ENCODE measurements at regions not wholly inside any gene's neighbourhood (a gene's known extent, or its start where the extent isn't known, plus 50 kb on each side); places are given as distances from the start of the nearest gene placed in this dataset.
"Not testable (repeated sequence)": the region's sequence is repeated elsewhere in the genome, so short reads cannot be mapped to it uniquely, and the experiment has no call there.

- TF ChIP-seq EP300, POLR2A (IDR thresholded peaks at IDR 0.05): not testable (repeated sequence)
- TF ChIP-seq, protein P1, sequence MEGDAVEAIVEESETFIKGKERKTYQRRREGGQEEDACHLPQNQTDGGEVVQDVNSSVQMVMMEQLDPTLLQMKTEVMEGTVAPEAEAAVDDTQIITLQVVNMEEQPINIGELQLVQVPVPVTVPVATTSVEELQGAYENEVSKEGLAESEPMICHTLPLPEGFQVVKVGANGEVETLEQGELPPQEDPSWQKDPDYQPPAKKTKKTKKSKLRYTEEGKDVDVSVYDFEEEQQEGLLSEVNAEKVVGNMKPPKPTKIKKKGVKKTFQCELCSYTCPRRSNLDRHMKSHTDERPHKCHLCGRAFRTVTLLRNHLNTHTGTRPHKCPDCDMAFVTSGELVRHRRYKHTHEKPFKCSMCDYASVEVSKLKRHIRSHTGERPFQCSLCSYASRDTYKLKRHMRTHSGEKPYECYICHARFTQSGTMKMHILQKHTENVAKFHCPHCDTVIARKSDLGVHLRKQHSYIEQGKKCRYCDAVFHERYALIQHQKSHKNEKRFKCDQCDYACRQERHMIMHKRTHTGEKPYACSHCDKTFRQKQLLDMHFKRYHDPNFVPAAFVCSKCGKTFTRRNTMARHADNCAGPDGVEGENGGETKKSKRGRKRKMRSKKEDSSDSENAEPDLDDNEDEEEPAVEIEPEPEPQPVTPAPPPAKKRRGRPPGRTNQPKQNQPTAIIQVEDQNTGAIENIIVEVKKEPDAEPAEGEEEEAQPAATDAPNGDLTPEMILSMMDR (IDR thresholded peaks at IDR 0.05): not testable (repeated sequence)
Observed at GRCh38 chr3:3962867-3963266, 163.6 kb downstream of the LRRN1 start.
